Adrenal gland (tissue), 9 donors: ENCODE measurements at regions not wholly inside any gene's neighbourhood (a gene's known extent, or its start where the extent isn't known, plus 50 kb on each side); places are given as distances from the start of the nearest gene placed in this dataset.

Source experiments
- DNase-seq, 7 donors: peaks; one replicate each; pipeline ENCODE4 v3.0.0-alpha.2; 2019 to 2020
- H3K27ac ChIP-seq, 5 donors: fragments of 200-600 bp; sonication (generic) in 4 of 5; 1 replicate in 3 of 5; 2 replicates in 2 of 5; pipeline versions ENCODE4 v1.5.1 to v1.8.0; 2016 to 2020; ENCODE audit warnings: mild to moderate bottlenecking in 1 of 5
- H3K27me3 ChIP-seq: fragments of 200-600 bp; 2 replicates; pipeline ENCODE4 v1.8.0; 2021
- H3K36me3 ChIP-seq, 2 donors: fragments of 200-600 bp; replicated peaks in 1 of 2; 1 replicate in 1 of 2; 2 replicates in 1 of 2; pipeline versions ENCODE4 v1.5.1 to v1.8.0; 2018 to 2022
- H3K4me1 ChIP-seq, 2 donors: fragments of 200-600 bp; replicated peaks in 1 of 2; 1 replicate in 1 of 2; 2 replicates in 1 of 2; pipeline versions ENCODE4 v1.5.1 to v1.8.0; 2018 to 2021
- H3K4me3 ChIP-seq, 4 donors: fragments of 200-600 bp; sonication (generic) in 3 of 4; one replicate each; pipeline ENCODE4 v1.5.1; 2016 to 2018
- H3K9me3 ChIP-seq, 3 donors: fragments of 200-600 bp; sonication (generic) in 1 of 3; replicated peaks in 1 of 3; 1 replicate in 2 of 3; 2 replicates in 1 of 3; pipeline versions ENCODE4 v1.5.1 to v1.8.0; 2016 to 2021
- POLR2A ChIP-seq, 2 donors: fragments of 450-650 bp; IDR thresholded peaks; one replicate each; pipeline ENCODE4 v1.6.1; 2017; ENCODE audit warnings: antibody characterized with exemption in 2 of 2, mild to moderate bottlenecking in 2 of 2, moderate library complexity in 1 of 2
- WGBS, 4 donors: extraction: QIAGEN DNeasy Blood & Tissue Kit in 2 of 4; methylation state at CpG; one replicate each; pipeline versions ENCODE4 v1.1.5 to v1.1.7; 2013 to 2017; 5-methylcytosine and 5-hydroxymethylcytosine counted together
- intact Hi-C, 2 donors: fragments of 100-400 bp; cut with DNase I; formaldehyde crosslinking; loops; one replicate each; pipeline versions ENCODE4 v1.14.1 to v1.15.0; 2022 to 2023
- TF ChIP-seq, protein P1 (sequence below), 6 experiments: fragments of 450-650 bp in 4 of 6; fragments of 200-600 bp in 2 of 6; sonication (generic) in 1 of 6; IDR thresholded peaks; 1 replicate in 5 of 6; 2 replicates in 1 of 6; pipeline versions ENCODE4 v1.5.1 to v1.8.0; 2016 to 2021; ENCODE audit warnings: antibody characterized with exemption in 6 of 6, mild to moderate bottlenecking in 2 of 6, moderate library complexity in 1 of 6
- donor health status: healthy with polysubstance abuse.
- donor health status: Bipolar disorder and iron deficiency.
- donor health status: DM: yes; HTN: yes; CAD: no.
- donor health status: DM: no; HTN: no; CAD: no.
- donor health status: DM: no; HTN: no; CAD: no.

DNA sequence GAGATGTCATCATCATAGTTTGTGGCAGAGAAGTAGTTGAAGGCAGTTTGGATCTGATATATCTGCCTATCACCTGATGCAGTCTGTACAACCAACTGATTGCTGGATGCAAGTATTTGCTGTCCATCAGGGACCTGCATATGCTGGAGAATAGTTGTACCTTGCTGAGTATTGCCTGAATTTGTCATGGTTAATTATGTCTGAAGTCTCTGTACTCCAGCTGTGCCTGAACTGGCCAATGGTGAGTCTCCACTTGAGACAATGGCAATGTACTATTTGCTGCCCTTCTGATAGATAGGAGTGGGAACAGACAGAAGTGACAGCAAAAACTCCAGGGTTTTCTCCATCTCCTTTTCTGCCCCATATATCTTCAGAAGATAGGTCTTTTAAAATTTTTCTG lies 531.5 kb downstream of the EPHA7 start:
- Histone ChIP-seq H3K4me1 (no peaks in the 10 kb centered on the region), H3K4me3 (no peak overlapping the region), H3K36me3 (no peaks in the 10 kb centered on the region), H3K27ac (no peak overlapping the region), H3K9me3 (no peaks in the 10 kb centered on the region), H3K27me3 (no peaks in the 10 kb centered on the region)
- DNase-seq, result no peak
- TF ChIP-seq, protein P1, sequence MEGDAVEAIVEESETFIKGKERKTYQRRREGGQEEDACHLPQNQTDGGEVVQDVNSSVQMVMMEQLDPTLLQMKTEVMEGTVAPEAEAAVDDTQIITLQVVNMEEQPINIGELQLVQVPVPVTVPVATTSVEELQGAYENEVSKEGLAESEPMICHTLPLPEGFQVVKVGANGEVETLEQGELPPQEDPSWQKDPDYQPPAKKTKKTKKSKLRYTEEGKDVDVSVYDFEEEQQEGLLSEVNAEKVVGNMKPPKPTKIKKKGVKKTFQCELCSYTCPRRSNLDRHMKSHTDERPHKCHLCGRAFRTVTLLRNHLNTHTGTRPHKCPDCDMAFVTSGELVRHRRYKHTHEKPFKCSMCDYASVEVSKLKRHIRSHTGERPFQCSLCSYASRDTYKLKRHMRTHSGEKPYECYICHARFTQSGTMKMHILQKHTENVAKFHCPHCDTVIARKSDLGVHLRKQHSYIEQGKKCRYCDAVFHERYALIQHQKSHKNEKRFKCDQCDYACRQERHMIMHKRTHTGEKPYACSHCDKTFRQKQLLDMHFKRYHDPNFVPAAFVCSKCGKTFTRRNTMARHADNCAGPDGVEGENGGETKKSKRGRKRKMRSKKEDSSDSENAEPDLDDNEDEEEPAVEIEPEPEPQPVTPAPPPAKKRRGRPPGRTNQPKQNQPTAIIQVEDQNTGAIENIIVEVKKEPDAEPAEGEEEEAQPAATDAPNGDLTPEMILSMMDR (IDR thresholded peaks at IDR 0.05), result no peak
- TF ChIP-seq POLR2A (IDR thresholded peaks at IDR 0.05), result no peak
- intact Hi-C loops, result no loop called here

DNA sequence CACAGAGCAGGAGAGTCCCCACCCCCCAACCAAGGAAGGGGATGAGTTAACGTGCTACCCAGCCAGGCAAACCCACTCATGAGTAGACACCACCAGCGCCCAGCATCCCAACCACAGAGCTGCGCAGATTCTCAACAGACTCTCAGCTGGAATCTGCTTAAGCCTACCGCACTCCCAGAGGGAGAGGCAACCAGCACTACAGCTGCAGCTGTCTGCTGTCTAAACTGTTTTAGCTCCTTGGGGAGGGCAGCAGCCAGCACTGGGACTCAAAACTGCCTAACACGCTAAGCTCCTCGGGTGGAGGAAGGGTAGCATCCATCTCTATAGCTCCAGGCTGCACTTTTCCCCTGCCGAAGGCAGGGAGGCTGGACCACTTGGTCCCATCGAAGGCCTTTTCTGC lies 539.8 kb downstream of the EPHA7 start:
- no peaks in the 10 kb centered on the region for H3K27me3 ChIP-seq
- TF ChIP-seq, protein P1 (IDR thresholded peaks at IDR 0.05), result no peak
- no peak for TF ChIP-seq POLR2A (IDR thresholded peaks at IDR 0.05)
- WGBS, 4 donors, result 86 to 95% (median 91%) methylated on average over 7 to 8 of the region's 8 CpGs
- H3K4me1 ChIP-seq, result no peaks in the 10 kb centered on the region
- no peak overlapping the region for H3K4me3 ChIP-seq
- no peaks in the 10 kb centered on the region for H3K9me3 ChIP-seq
- no peaks in the 10 kb centered on the region for H3K36me3 ChIP-seq
- no peak for DNase-seq
- intact Hi-C loops, result no loop called here
- no peak overlapping the region for H3K27ac ChIP-seq

DNA sequence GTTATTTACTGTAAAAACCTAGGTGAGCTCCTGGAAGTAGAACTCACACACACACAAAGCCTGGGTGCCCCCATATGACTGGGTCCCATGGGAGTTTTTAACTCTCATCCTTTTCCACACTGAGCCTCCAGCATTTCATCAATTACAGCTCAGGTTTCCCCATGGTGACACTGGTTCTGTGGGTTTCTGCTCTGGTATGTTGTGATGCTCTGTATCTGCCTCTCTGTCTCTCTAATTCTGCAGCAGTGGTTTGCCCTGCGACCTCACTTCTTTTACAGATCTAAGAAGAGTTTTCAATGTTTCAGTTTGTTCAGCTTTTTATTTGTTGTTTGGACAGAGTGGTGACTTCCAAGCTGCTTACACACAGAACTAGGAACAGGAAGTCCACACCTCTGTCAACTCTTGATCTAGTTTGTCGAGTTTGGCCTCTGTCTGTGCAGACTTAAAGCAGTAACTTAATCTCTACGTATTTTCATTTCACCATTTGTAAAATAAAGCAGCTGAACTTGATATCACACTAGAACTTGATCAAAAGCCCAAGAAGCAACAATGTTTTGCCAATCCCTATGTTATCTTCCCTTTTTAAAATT lies 554.3 kb downstream of the EPHA7 start:
- TF ChIP-seq, protein P1 (IDR thresholded peaks at IDR 0.05), result no peak
- TF ChIP-seq POLR2A (IDR thresholded peaks at IDR 0.05), result no peak
- H3K36me3 ChIP-seq, result no peaks in the 10 kb centered on the region
- no peak overlapping the region for H3K4me3 ChIP-seq
- H3K27me3 ChIP-seq, result no peaks in the 10 kb centered on the region
- H3K9me3 ChIP-seq, result no peaks in the 10 kb centered on the region
- H3K27ac ChIP-seq, result no peak overlapping the region
- intact Hi-C loops, result no loop called here
- WGBS, 4 donors, result 42 to 70% (median 55%) methylated on average over 3 of the region's 3 CpGs
- no peaks in the 10 kb centered on the region for H3K4me1 ChIP-seq
- no peak for DNase-seq

DNA sequence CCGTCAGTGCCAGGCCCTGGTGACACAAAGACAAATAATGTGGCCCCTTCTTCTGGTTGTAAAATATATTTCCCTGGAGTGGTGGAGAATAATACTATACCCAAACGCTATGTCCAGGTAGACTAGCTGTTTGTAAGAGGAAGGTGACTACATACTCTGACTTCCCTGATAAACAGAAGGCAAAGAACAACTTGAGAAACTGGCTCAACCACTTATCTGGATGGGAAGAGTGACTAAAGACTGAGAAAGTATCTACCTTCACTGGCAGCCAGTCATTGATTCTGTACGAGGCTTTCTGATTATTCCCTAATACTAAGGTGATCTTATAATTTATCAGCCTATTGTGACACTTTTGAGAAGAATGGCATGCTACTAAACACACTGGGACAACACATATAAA lies 569.7 kb downstream of the EPHA7 start:
- TF ChIP-seq POLR2A (IDR thresholded peaks at IDR 0.05), result no peak
- TF ChIP-seq, protein P1 (IDR thresholded peaks at IDR 0.05), result no peak
- H3K4me3 ChIP-seq, result no peak overlapping the region
- H3K27me3 ChIP-seq, result no peaks in the 10 kb centered on the region
- H3K27ac ChIP-seq, result no peak overlapping the region
- intact Hi-C loops, result no loop called here
- H3K36me3 ChIP-seq, result no peaks in the 10 kb centered on the region
- no peaks in the 10 kb centered on the region for H3K4me1 ChIP-seq
- WGBS, 4 donors, result 59 to 74% (median 66%) methylated on average over 3 of the region's 3 CpGs
- DNase-seq, result no peak
- no peaks in the 10 kb centered on the region for H3K9me3 ChIP-seq
